IPS-NIHi7 (cell line): ENCODE measurements at regions not wholly inside any gene's neighbourhood (a gene's known extent, or its start where the extent isn't known, plus 50 kb on each side); places are given as distances from the start of the nearest gene placed in this dataset.
"Not testable (repeated sequence)": the region's sequence is repeated elsewhere in the genome, so short reads cannot be mapped to it uniquely, and the experiment has no call there.

Source experiments
- DNase-seq: peaks from one replicate; pipeline ENCODE4 v3.0.0; 2012; ENCODE audit warnings: mixed read lengths; ENCODE audit errors: extremely low spot score

DNA sequence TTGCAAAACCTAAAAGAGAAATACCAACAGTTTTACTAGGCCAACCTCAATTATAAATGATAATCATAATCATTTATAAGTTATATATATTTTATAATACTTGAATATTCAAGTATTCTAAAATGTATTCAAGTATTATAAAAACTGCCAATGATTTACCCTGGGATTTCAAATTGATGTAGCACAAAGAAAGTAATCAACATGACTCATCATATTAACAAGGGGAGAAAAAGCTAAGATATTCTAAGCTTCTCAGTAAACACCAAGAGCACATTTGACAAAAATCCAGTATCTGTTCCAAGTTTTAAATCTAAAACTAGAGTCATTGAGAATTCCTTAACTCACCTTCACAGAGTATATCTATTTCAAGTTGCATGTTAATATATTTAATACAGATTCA lies 56.1 kb downstream of the CAPZA3 start:
- DNase-seq, result no peak

DNA sequence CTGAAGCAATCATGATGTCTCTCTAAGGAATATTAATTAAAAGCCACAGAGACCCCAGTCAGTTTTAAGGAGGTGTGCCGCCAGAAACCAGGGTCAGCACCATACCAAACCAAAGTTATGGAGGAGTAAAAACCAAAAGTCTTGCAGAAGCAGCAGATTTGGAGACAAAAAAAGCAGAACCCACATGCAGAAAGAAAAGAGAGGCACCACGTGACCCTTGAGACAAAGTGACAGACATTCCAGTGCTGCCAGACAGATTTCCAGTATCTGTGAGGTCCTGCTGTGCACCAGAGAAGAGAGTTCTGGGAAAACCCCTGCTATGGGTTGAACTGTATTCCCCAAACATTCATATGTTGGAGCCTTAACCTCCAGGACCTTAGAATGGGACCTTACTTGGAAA lies 59.7 kb downstream of the CAPZA3 start:
- DNase-seq, result no peak

DNA sequence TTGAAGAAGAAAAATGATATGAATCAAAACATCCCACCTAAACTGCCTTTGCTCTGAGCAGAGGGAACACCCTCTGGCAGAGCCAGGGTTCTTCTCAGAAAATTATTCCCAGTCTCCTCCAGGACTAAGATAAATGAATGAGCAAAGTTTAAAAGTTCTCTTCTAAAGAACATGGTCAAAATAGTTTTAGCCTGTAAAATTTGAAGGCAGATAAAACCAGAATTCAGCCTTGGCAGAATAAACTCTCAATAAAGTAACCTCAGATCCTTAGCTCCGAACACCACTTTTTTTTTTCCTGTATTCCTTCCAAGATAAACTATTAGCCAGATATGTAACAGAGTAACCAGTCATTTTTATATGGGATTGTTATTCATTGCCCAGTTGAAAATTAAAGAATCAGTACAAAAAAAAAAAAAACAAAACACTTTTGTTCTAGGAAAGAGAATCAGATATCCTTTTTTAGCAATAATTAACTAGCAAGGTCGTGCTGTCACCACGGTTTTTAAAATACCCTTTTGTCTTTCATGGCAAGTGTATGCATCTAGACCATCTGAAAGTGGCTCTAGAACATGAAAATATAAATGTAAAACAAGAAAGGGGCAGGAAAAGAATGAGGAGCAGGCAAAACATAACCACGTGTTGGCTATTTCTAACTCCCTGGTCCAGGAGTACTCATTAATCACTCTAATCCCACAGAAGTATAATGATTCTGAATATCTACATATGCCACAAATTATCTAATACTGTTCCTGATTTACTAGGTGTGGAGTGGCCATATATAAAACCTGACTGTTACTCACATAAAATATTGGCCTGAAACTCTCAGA lies 60.8 kb downstream of the CAPZA3 start:
- no peak for DNase-seq

DNA sequence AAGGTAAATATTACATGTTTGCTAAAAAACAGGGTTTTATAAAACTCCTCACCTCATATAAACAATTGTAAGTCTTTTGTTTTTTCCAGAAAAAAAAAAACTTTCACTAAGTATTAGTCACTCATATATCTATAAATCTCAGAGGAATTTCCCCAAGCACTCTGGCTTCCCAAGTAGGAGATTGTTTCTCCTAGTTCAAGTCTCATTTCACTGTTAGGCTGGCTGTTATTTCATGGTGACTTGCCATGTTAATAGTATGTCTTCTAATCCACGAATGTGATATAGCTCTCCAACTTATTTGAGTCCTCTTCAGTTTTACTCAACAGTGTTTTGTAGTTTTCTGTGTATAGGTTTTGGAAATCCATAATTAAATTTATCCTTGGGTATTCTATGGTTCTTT lies 61.6 kb downstream of the CAPZA3 start:
- DNase-seq, result no peak

DNA sequence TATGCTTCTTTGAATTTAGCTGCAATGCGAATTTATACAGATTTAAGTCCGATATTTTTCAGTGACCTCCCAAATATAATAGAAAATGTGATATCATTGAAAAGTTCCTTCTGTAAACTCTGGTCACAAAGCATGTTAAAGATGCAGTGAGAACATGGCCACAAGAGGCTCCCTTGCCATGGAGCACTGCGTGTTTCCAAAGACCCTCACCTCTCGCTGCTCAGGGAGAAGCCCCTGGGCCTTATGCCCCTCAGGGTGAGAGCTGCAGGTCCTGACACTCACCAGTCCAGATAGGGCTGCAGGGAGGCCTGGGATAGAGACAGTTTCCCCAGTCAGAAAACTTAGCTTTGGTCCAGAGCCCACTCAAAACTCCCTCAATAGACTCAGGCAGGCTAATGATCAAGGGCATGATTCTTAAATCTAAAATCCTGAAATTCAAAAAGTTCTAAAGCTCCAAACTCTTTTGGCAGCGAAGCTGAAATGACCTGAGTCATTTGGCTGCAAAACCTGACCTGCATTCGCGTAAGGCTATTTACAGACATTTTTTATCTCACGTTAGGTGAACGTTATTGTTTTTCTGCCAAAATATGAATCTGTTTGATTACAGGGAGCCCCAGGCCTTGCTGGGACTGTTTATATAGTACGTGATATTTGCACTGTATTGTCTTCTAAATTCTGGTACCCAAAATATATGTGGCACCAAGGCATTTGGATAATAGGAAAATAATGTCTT lies 67.8 kb downstream of the CAPZA3 start:
- DNase-seq, result peak; percentile 57

DNA sequence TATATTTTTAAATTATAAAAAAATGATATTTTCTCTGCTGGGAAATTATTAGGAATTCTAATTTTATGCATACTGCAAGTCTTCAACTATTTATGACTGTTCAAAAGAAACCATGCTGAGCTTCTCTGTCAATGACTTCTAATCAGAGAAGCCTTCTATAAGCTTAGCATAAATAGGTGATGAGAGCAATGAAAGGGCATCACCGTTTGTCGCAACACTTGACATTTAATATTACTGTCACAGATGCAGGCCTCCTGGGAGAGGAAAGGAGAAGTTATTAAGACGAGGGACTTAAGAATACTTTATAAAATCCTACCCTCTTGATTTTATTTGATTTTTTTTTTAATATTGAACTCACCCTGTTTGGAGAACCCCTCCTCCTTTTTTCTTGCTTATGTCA lies 69.8 kb downstream of the CAPZA3 start:
- DNase-seq, result no peak

DNA sequence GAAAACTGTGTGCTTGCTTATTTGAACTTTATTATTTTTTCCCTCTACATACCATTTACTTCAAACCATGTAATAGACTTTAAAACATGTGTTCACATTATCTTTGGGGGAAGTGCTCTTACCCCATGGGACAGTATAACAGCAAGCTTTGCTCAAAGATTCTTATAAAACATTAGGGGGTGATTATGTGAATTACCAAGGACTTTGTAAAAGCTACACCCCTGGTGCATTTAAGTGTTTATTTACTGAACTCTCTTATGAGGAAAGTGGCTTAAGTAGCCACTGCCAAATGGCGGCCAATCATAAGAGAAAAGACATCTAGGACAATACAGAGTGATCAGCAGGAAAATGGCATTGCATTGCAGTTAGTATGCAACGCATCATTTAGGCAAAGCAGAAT lies 70.3 kb downstream of the CAPZA3 start:
- DNase-seq, result no peak

DNA sequence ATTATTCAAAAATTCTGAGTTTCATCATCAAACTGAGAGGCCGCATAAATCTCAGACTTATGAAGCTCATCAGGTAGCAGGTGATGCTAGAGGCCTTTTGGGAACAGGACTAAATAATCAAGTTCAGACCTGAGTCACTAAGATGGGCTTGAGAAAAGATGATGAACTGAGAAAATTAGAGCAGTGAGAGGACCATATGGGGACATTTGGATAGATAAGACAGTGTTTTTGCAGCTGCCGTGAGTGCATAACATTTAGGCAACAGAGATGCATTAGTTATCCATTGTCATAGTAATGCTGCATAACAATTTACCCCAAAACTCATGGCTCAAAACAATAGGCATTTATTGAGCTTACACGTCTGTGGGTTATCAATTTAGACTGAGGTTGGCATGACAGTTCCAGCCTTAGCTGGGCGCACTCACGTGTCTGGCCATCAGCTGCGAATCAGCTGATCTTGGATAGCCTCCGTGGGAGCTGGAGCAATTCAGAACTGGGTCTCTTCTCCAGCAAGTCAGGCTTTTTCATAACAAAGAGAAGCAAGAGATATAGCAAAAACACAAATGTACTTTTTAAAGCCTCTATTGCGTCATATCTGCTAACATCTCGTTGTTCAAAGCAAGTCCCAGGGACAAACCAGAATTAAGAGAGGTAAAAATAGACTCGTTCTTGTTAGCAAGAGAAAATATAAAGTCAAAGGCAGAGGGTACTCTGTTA lies 72.8 kb downstream of the CAPZA3 start:
- DNase-seq, result no peak

DNA sequence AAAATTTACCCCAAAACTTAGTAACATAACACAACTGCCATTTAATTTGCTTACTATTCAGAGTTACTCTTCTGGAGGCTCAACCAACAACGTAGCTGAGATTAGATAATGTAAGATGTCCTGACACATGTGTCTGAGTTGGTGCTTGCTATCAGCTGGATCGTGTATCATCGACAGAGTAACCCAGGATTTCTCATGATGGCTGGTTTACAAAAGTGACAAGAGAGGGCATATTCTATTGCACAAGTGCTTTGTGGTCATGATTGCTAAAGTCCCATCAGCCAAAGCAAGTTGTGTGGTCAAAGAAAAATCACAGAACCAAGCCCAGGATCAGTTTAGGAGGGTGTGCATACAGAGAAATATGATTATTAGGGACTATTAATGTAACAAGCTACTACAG lies 73.4 kb downstream of the CAPZA3 start:
- no peak for DNase-seq

DNA sequence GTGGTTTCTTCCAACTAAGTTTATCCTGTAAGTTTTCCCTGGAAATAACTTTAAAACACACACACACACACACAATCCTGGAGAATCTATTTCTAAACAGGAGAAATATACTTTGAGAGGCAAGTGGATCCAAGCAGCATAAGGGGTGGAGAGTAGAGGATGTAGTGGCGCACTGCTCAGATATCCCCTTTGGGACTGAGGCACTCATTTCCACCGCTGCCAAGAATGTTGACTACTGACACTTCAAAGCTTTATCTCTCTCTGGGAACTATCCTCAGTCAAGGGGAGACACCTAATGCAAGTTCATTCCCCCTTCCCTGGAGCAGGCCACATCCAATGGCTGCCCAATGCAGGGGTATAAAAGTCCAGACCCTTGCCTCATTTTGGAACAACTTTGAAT lies 75.8 kb downstream of the CAPZA3 start:
- no peak for DNase-seq

DNA sequence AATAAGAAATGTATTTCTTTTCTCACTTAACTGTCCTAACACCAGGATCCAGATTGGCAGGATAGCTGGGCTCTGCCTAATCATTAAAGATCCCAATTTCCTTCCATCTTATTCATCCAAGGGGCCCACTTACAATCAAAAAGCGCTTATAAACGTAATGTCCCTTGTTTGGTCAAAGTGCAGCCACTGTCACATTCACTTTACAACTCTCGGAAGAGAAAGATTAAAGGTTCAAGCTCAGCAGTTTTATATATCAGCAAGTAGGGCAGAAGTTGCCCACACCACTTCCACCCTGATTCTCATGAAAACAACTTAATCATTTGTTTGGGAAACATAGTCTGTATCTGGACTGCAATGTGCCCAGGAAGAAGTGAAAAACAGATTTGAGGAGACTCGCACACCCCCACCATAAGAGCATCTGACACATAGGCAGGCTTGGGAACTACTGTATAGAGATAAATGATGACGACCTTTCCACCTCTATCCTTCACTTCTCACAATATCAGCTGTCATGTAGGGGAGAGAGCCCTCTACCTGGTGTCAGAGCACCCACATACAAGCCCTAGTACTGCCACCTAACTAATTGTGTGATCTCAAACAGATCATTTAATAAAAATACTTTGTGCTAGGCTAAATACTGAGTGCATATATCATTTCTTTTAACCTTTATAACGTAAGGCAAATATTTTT lies 80.8 kb downstream of the CAPZA3 start:
- DNase-seq, result no peak

DNA sequence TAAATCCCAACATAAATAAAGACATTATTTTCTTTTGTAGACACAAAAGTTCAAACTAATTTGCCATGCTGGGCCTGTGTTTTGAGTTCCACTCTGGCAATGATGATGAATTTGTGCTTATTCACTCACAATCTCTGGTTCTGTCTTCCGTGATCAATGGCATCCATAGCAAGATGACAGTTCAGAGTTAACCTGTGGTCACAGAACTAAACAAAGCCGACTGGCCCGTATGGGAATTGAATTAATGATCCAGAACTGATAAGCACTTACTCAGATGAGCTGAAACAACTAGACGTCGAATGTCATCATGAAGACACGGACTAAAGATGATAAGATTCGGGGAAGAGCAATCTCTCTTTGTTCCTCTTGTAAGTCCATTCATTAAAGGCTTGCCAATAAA lies 81.6 kb downstream of the CAPZA3 start:
- DNase-seq, result no peak

DNA sequence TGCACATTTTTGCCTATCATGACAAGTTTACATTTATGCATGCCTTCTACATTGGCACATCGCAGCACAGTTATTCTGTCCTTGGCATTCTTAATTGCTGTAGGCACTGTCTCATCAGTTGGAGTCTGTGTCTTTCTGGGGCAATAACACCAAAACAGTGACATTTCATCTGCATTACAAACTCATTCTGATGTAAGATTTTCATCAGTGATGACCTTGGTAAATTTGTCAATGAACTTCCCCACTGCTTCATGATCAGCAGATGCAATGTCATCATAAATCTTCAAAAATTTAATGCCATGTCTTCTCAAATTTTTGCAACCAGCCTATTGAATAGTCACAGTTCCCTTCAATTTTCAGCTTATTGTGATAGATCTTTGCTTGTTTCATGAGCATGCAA lies 85.5 kb downstream of the CAPZA3 start:
- DNase-seq, result no peak

DNA sequence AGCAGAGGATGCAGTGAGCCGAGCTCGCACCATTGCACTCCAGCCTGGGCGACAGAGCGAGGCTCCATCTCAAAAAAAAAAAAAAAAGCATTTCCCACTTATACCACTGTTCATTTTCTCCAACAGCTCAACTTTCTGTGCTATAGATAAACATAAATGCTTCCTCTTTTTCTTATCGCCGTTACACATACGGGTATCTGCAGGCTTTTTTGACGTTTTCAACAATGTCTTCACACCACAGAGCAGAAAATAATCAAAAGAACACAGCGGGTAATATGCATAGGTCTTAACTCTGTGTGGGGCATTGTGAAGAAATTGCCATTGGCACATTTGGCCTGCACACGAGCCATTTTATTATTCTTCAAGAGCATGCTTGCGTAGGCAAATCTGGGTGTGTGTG lies 86.4 kb downstream of the CAPZA3 start:
- DNase-seq, result no peak

DNA sequence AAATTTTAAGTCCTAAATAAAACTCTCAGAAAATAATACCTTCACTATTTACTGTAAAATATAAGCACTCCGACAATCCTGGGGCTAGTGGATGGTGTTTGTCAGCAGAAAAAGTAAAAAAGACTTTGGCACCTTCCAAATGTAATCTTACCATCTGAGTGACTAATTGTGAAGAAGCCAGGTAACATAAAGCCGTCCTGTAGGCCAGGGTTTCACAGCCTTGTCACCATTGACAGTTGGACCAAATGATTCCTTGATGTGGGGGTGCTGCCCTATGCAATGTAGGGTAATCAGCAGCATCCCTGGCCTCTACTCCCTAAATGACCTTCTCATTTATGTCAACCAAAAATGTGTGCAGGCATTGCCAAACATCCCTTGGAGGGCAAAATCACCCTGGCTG lies 87.2 kb downstream of the CAPZA3 start:
- DNase-seq, result no peak

DNA sequence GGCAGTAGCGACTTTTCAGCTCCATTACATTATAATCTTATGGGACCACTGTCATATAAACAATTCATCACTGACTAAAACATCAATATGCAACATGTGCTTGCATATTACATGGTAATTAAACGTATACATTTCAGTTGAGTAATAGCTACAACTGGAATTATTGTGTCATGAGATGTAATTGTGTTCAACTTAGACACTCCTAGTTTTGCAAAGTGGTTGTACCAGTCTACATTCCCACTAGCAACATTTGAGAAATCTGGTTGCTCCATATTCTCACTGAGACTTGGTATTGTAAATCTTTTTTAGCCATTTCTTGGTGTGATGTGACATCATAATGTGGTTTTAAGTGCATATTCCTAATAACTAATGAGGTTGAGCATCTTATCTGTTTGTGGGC lies 90.0 kb downstream of the CAPZA3 start:
- no peak for DNase-seq

DNA sequence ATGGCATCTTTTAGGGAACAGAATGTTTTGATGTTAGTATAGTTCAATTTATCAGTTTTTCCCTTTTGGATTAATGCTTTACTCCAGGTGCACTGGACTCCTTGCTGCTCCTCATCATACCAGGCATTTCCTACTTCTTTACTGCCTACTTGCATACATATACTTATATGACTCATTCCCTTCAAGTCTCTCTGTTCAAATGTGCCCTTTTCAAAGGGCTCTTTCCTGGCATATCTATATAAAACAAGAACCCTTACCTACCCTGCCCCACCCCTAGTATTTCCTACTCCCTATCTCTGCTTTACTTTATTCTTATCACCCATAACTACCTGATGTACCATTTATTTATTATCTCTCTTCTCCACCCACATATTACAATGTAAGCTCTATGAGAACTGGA lies 90.6 kb downstream of the CAPZA3 start:
- no peak for DNase-seq

DNA sequence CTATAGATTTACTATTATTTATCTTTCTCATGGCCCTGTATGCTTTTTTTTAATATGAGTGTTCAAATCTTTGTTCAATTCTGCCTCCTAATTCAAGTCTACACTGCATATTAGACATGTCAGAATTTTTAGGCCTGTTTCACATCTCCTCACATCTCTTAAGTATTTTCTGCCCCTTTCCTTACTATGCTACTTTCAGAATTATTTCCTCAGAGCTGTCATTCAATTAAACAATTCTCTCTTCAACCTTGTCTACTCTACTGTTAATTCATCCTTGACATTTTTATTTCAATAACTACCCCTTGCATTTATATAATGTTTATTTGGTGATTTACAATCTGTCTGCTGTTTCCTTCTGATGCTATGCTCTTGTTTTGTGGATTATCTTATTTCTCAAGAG lies 91.1 kb downstream of the CAPZA3 start:
- no peak for DNase-seq

DNA sequence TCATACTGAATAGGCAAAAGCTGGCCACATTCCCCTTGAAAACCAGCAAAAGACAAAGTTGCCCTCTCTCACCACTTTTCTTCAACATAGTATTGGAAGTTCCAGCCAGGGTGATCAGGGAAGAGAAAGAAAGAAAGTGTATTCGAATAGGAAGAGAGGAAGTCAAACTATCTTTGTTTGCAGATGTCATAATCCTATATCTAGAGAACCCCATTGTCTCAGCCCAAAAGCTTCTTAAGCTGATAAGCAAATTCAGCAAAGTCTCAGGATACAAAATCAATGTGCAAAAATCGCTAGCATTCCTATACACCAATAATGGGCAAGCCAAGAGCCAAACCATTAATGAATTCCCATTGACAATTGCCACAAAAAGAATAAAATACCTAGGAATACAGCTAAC lies 95.0 kb downstream of the CAPZA3 start:
- not testable (repeated sequence) for DNase-seq

DNA sequence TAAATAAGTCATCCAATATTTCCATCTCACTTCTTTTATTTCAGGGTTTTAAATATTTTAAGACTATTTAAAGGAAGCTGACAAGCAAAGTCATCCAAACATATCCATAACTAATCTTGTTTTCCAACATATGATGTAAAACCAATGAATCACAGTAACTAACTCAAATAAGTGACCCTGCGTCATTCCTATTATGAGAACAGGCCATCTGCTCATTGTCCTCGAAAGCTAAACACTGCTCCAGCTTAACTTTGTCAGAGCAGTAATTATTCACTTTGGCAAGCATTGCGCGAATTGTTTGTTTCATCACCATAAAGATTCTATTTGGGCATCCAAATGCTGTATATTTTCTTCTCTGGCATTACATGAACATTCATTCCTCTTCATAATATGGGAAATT lies 99.1 kb downstream of the CAPZA3 start:
- DNase-seq, result no peak

DNA sequence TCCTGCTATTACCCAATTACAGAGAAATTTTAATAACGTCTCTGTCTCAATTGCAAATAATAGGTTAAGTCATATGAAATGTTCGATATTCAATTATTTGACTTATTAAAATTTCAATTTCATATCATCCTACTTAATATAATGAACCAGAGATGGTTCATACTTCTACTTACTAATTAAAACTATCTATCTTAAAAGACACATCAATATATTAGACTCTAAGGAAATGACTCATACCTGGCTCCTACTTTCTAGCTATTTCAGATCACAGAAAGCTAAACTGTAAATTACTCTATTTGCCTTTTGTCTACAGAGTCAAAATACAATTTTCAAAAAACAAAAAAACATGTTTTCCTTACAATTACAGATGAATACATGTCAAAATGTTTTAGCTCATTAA lies 99.6 kb downstream of the CAPZA3 start:
- no peak for DNase-seq

DNA sequence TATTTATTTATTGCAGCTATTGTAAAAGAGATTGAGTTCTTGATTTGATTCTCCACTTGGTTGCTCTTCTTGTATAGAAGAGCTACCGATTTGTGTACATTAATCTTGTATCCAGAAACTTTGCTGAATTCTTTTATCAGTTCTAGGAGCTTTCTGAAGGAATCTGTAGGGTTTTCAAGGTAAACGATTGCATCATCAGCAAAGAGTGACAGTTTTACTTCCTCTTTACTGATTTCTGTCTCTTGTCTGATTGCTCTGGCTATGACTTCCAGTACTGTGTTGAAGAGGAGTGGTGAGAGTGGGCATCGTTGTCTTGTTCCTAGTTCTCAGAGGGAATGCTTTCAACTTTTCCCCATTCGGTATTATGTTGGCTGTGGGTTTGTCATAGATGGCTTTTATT lies 103.1 kb downstream of the CAPZA3 start:
- DNase-seq, result not testable (repeated sequence)
